ENCODE measurements at regions not wholly inside any gene's neighbourhood (a gene's known extent, or its start where the extent isn't known, plus 50 kb on each side); places are given as distances from the start of the nearest gene placed in this dataset.

DNA sequence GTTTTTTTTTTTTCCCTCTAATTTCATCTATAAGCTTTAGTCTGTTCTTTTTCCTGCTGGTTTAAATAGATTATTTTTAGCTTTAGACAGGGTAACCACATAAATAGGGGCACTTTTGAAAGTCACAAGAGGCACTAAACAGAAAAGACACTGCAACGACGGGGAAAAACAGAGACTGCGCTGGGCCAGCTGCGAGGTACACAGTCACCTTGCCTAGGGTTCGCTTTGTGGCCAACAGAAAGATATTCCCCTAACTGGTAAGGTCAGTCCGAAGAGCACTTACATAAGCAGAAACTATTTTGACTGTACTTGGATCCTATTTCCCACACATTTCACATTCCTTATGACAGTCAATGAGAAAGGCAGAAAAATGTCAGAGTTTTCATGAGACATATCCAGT lies 175.6 kb upstream of the PHF14 start:
- Histone ChIP-seq H2AFZ (replicated peaks; ENCODE audit: low read length, poor library complexity) (no peak overlapping the region), H3K9me3 (ENCODE audit: control insufficient read depth, insufficient read depth, low read length) (peaks cover 5% of the 10 kb centered on the region; the same call in 1 of the 2 replicates), H4K91ac (ENCODE audit: insufficient read depth, low read depth, low read length) (no peak overlapping the region), H3K56ac (ENCODE audit: extremely low read depth, insufficient read depth, low read length) (no peak overlapping the region), H2AK9ac (replicated peaks; ENCODE audit: low read depth, low read length, poor library complexity) (no peak overlapping the region), H4K20me1 (ENCODE audit: insufficient read depth, low read length) (no peaks in the 10 kb centered on the region), H3K4me1 (ENCODE audit: control insufficient read depth, insufficient read depth, low read length) (no peaks in the 10 kb centered on the region), H3K4ac (ENCODE audit: low read depth, low read length) (no peak overlapping the region), H3K36me3 (ENCODE audit: control insufficient read depth, insufficient read depth, low read length) (no peaks in the 10 kb centered on the region), H3K9me1 (ENCODE audit: insufficient read depth, low read length) (no peaks in the 10 kb centered on the region), H2BK120ac (ENCODE audit: low read depth, low read length) (no peak overlapping the region), H2BK15ac (ENCODE audit: low read depth, low read length) (no peak overlapping the region), H3K4me2 (ENCODE audit: low read depth, low read length) (no peak overlapping the region), H3K4me3 (ENCODE audit: insufficient read depth, low read depth, low read length) (no peak overlapping the region), H2BK20ac (ENCODE audit: low read depth, low read length) (no peak overlapping the region), H3K27me3 (ENCODE audit: control insufficient read depth, insufficient read depth, low read length) (no peaks in the 10 kb centered on the region), H3K27ac (ENCODE audit: insufficient read depth, low read length) (no peak overlapping the region), H3K9ac (ENCODE audit: low read depth, low read length) (no peak overlapping the region), H3K23ac (ENCODE audit: low read depth, low read length) (no peak overlapping the region), H3K18ac (ENCODE audit: low read depth, low read length) (no peak overlapping the region), H4K5ac (ENCODE audit: low read depth, low read length) (no peak overlapping the region), H3K14ac (replicated peaks; ENCODE audit: low read depth, low read length) (no peak overlapping the region), H2AK5ac (ENCODE audit: low read depth, low read length) (no peak overlapping the region), H2BK5ac (ENCODE audit: low read depth, low read length, poor library complexity, severe bottlenecking) (no peak overlapping the region), H3K79me1 (ENCODE audit: low read depth in 1 of 2, low read length in 2 of 2) (no peaks in the 10 kb centered on the region), H4K8ac (ENCODE audit: low read depth in 2 of 2, low read length in 2 of 2) (no peak overlapping the region)
- WGBS, 2 experiments (ENCODE audit: extremely low coverage in 2 of 2, insufficient read length in 1 of 2): 40% methylated on average over 1 of the region's 6 CpGs; no CpG with 5 or more reads in 1 of the 2 experiments
- intact Hi-C loops (cut with micrococcal nuclease): no loop called here
- dilution Hi-C loops (cut with HindIII; ENCODE audit: low sequenced_read_pairs, unreplicated experiment): no loop called here
- ChIA-PET CTCF (no interaction called here), POLR2A (ENCODE audit: unreplicated experiment) (no interaction called here)
- no peak for ATAC-seq (ENCODE audit: low read depth)
- no TSS peak for BruUV-seq (replicated peaks)
- TF ChIP-seq FOS (IDR thresholded peaks at IDR 0.05; ENCODE audit: low read depth, low read length): no peak
- TF ChIP-seq, protein P1, sequence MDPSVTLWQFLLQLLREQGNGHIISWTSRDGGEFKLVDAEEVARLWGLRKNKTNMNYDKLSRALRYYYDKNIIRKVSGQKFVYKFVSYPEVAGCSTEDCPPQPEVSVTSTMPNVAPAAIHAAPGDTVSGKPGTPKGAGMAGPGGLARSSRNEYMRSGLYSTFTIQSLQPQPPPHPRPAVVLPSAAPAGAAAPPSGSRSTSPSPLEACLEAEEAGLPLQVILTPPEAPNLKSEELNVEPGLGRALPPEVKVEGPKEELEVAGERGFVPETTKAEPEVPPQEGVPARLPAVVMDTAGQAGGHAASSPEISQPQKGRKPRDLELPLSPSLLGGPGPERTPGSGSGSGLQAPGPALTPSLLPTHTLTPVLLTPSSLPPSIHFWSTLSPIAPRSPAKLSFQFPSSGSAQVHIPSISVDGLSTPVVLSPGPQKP (IDR thresholded peaks at IDR 0.05; ENCODE audit: borderline replicate concordance, low read depth, low read length): no peak
- TF ChIP-seq, protein P2, sequence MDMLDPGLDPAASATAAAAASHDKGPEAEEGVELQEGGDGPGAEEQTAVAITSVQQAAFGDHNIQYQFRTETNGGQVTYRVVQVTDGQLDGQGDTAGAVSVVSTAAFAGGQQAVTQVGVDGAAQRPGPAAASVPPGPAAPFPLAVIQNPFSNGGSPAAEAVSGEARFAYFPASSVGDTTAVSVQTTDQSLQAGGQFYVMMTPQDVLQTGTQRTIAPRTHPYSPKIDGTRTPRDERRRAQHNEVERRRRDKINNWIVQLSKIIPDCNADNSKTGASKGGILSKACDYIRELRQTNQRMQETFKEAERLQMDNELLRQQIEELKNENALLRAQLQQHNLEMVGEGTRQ (IDR thresholded peaks at IDR 0.05; ENCODE audit: low read depth, low read length): no peak
- no peak for TF ChIP-seq POLR2A (IDR thresholded peaks at IDR 0.05; ENCODE audit: low read depth, low read length)
- TF ChIP-seq, protein P3, sequence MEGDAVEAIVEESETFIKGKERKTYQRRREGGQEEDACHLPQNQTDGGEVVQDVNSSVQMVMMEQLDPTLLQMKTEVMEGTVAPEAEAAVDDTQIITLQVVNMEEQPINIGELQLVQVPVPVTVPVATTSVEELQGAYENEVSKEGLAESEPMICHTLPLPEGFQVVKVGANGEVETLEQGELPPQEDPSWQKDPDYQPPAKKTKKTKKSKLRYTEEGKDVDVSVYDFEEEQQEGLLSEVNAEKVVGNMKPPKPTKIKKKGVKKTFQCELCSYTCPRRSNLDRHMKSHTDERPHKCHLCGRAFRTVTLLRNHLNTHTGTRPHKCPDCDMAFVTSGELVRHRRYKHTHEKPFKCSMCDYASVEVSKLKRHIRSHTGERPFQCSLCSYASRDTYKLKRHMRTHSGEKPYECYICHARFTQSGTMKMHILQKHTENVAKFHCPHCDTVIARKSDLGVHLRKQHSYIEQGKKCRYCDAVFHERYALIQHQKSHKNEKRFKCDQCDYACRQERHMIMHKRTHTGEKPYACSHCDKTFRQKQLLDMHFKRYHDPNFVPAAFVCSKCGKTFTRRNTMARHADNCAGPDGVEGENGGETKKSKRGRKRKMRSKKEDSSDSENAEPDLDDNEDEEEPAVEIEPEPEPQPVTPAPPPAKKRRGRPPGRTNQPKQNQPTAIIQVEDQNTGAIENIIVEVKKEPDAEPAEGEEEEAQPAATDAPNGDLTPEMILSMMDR (conservative IDR thresholded peaks at IDR 0.05; ENCODE audit: low read depth, low read length): no peak
- no peak for TF ChIP-seq RFX5 (IDR thresholded peaks at IDR 0.05; ENCODE audit: low read depth, low read length)
- no peak for TF ChIP-seq MAZ (IDR thresholded peaks at IDR 0.05; ENCODE audit: borderline replicate concordance, low read depth, low read length)
- TF ChIP-seq SMC3 (IDR thresholded peaks at IDR 0.05; ENCODE audit: low read depth, low read length): no peak
- no peak for TF ChIP-seq RAD21 (IDR thresholded peaks at IDR 0.05; ENCODE audit: low read length)
- no peak for TF ChIP-seq MAFK (IDR thresholded peaks at IDR 0.05; ENCODE audit: low read depth, low read length)
- in situ Hi-C loops (cut with MboI; ENCODE audit: low sequenced_read_pairs): no loop called here
- no peak for DNase-seq

Measured in IMR-90 (cell line).